IMR-90 (cell line): ENCODE measurements at regions not wholly inside any gene's neighbourhood (a gene's known extent, or its start where the extent isn't known, plus 50 kb on each side); places are given as distances from the start of the nearest gene placed in this dataset.

Experiments used
- ATAC-seq: fragments of 200-7000 bp; cut with Tn5 transposase; 2 replicates; pipeline ENCODE4 v1.9.1; 2020; ENCODE audit warnings: low read depth, mild to moderate bottlenecking, moderate library complexity
- BruUV-seq: library from RNA; stranded (reverse); fragments of 400-500 nt; replicated peaks from 2 replicates; lab custom pipeline; 2021; lab: Mats Ljungman, UMichigan
- CTCF ChIA-PET: fragments of 300-600 bp; formaldehyde crosslinking; extraction: SDS; loops from one replicate; lab custom pipeline; 2021; ENCODE audit warnings: antibody characterized with exemption; lab: Yijun Ruan, JAX
- POLR2A ChIA-PET: fragments of 300-600 bp; sonication (Branson Sonifier 250); formaldehyde crosslinking; loops from one replicate; lab custom pipeline; 2022; ENCODE audit warnings: antibody characterized with exemption; ENCODE audit not compliant: unreplicated experiment; lab: Charles Lee
- DNase-seq: peaks from one replicate; pipeline ENCODE4 v3.0.0; 2013
- H2AFZ ChIP-seq: replicated peaks from 2 replicates; pipeline ENCODE3; 2013; ENCODE audit warnings: low read length, mild to moderate bottlenecking; ENCODE audit not compliant: poor library complexity
- H2AK5ac ChIP-seq: 2 replicates; pipeline ENCODE4 v1.6.1; 2013; ENCODE audit warnings: low read depth, low read length, inconsistent platforms
- H2AK9ac ChIP-seq: replicated peaks from 2 replicates; pipeline ENCODE3; 2013; ENCODE audit warnings: mild to moderate bottlenecking, low read depth, low read length, moderate library complexity; ENCODE audit not compliant: poor library complexity
- H2BK120ac ChIP-seq: 2 replicates; pipeline ENCODE4 v1.6.1; 2013; ENCODE audit warnings: low read depth, low read length, inconsistent platforms
- H2BK15ac ChIP-seq: 3 replicates; pipeline ENCODE4 v1.6.1; 2013; ENCODE audit warnings: low read depth, low read length, inconsistent platforms
- H2BK20ac ChIP-seq: 2 replicates; pipeline ENCODE4 v1.6.1; 2013; ENCODE audit warnings: low read depth, mild to moderate bottlenecking, inconsistent platforms, low read length, moderate library complexity
- H2BK5ac ChIP-seq: 2 replicates; pipeline ENCODE4 v1.6.1; 2013; ENCODE audit warnings: mild to moderate bottlenecking, low read depth, low read length, inconsistent platforms; ENCODE audit not compliant: poor library complexity, severe bottlenecking
- H3K14ac ChIP-seq: replicated peaks from 2 replicates; pipeline ENCODE4 v1.6.1; 2013; ENCODE audit warnings: low read depth, low read length, inconsistent platforms
- H3K18ac ChIP-seq: 2 replicates; pipeline ENCODE4 v1.6.1; 2013; ENCODE audit warnings: low read depth, low read length, control low read depth
- H3K23ac ChIP-seq: 2 replicates; pipeline ENCODE4 v1.6.1; 2013; ENCODE audit warnings: low read depth, low read length, inconsistent platforms
- H3K27ac ChIP-seq: 2 replicates; pipeline ENCODE4 v1.5.1; 2013; ENCODE audit warnings: mild to moderate bottlenecking, control low read depth, low read length; ENCODE audit not compliant: insufficient read depth
- H3K27me3 ChIP-seq: 2 replicates; pipeline ENCODE4 v1.6.1; 2013; ENCODE audit warnings: low read length; ENCODE audit not compliant: control insufficient read depth, insufficient read depth
- H3K36me3 ChIP-seq: 2 replicates; pipeline ENCODE4 v1.6.1; 2013; ENCODE audit warnings: low read length, mixed read lengths; ENCODE audit not compliant: control insufficient read depth, insufficient read depth
- H3K4ac ChIP-seq: 2 replicates; pipeline ENCODE4 v1.6.1; 2013; ENCODE audit warnings: low read depth, low read length, inconsistent platforms
- H3K4me1 ChIP-seq: 2 replicates; pipeline ENCODE4 v1.6.1; 2013; ENCODE audit warnings: low read length, mixed read lengths; ENCODE audit not compliant: control insufficient read depth, insufficient read depth
- H3K4me2 ChIP-seq: 2 replicates; pipeline ENCODE4 v1.6.1; 2013; ENCODE audit warnings: low read depth, mild to moderate bottlenecking, control low read depth, low read length, moderate library complexity
- H3K4me3 ChIP-seq: 2 replicates; pipeline ENCODE4 v1.5.1; 2013; ENCODE audit warnings: low read depth, mild to moderate bottlenecking, control low read depth, low read length, moderate library complexity; ENCODE audit not compliant: insufficient read depth
- H3K56ac ChIP-seq: 2 replicates; pipeline ENCODE4 v1.6.1; 2013; ENCODE audit warnings: low read length, inconsistent platforms; ENCODE audit not compliant: insufficient read depth; ENCODE audit errors: extremely low read depth
- H3K79me1 ChIP-seq, 2 experiments: 2 replicates each; pipeline ENCODE4 v1.6.1; 2013; ENCODE audit warnings: low read length in 2 of 2, inconsistent platforms in 1 of 2, low read depth in 1 of 2
- H3K9ac ChIP-seq: 2 replicates; pipeline ENCODE4 v1.6.1; 2013; ENCODE audit warnings: low read depth, low read length, control low read depth
- H3K9me1 ChIP-seq: 2 replicates; pipeline ENCODE4 v1.6.1; 2013; ENCODE audit warnings: low read length, inconsistent platforms; ENCODE audit not compliant: insufficient read depth
- H3K9me3 ChIP-seq: 2 replicates; pipeline ENCODE4 v1.6.1; 2013; ENCODE audit warnings: low read length; ENCODE audit not compliant: control insufficient read depth, insufficient read depth
- H4K20me1 ChIP-seq: 2 replicates; pipeline ENCODE4 v1.6.1; 2013; ENCODE audit warnings: low read length, inconsistent platforms; ENCODE audit not compliant: insufficient read depth
- H4K5ac ChIP-seq: 2 replicates; pipeline ENCODE4 v1.6.1; 2013; ENCODE audit warnings: mild to moderate bottlenecking, low read depth, low read length, control low read depth
- H4K8ac ChIP-seq, 2 experiments: 2 replicates each; pipeline ENCODE4 v1.6.1; 2013; ENCODE audit warnings: low read depth in 2 of 2, low read length in 2 of 2, control low read depth in 1 of 2, inconsistent platforms in 1 of 2
- H4K91ac ChIP-seq: 2 replicates; pipeline ENCODE4 v1.6.1; 2013; ENCODE audit warnings: low read depth, low read length, inconsistent platforms; ENCODE audit not compliant: insufficient read depth
- CEBPB ChIP-seq: IDR thresholded peaks from 2 replicates; pipeline ENCODE4 v1.6.1; 2012; ENCODE audit warnings: low read depth, low read length, improper control_type of control experiment
- CHD1 ChIP-seq: IDR thresholded peaks from 2 replicates; pipeline ENCODE4 v1.6.1; 2012; ENCODE audit warnings: low read depth, low read length, improper control_type of control experiment
- FOS ChIP-seq: fragments of 150-350 bp; IDR thresholded peaks from 2 replicates; pipeline ENCODE4 v1.6.1; 2016; ENCODE audit warnings: low read depth, low read length
- dilution Hi-C: fragments of 300-500 bp; cut with HindIII; formaldehyde crosslinking; loops from one replicate; pipeline ENCODE4 v1.14.3; 2018; ENCODE audit warnings: low sequenced_read_pairs; ENCODE audit not compliant: unreplicated experiment
- in situ Hi-C: fragments of 300-500 bp; cut with MboI; formaldehyde crosslinking; loops from 3 replicates; pipeline ENCODE4 v1.14.3; 2019; ENCODE audit warnings: low sequenced_read_pairs, inconsistent platforms, mixed read lengths
- intact Hi-C: fragments of 100-400 bp; cut with micrococcal nuclease; formaldehyde crosslinking; loops from 2 replicates; pipeline ENCODE4 v1.10.0; 2022

DNA sequence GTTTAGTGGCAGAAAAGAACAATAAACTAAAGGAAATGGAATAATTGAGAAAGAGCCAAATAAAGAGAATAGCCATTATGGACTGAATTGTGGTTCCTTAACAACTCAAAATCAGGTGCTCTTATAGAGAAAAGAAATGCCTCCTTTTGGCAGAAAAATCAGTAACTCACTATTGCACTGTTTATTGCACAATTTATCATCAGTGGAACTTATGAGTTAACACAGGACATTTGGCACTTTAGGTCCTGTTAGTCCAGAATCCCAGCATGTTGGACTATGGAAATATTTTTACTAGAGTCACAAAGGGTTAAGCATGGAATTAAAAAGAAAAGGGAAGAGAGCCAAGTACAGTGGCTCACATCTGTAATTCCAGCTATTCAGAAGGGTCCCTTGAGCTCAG, 53.8 kb upstream of the JMY start:
- CTCF ChIA-PET, result interaction anchor here (0.7 kb wide), 1 partner anchor 10 kb away, joined by 4 read pairs; no protein-coding TSS in a partner anchor
- no peak overlapping the region for H3K14ac ChIP-seq
- no peak overlapping the region for H4K91ac ChIP-seq
- no peak overlapping the region for H3K27ac ChIP-seq
- no peak overlapping the region for H3K4ac ChIP-seq
- no peak overlapping the region for H4K5ac ChIP-seq
- ATAC-seq (no peak), DNase-seq (no peak)
- no peak overlapping the region for H3K18ac ChIP-seq
- BruUV-seq, result no TSS peak
- H3K27me3 ChIP-seq, result peaks cover 2% of the 10 kb centered on the region; the same call in 1 of the 2 replicates
- in situ Hi-C loops (no loop called here), intact Hi-C loops (no loop called here), dilution Hi-C loops (no loop called here)
- POLR2A ChIA-PET, result no interaction called here
- H4K20me1 ChIP-seq, result no peaks in the 10 kb centered on the region
- H2BK15ac ChIP-seq, result no peak overlapping the region
- TF ChIP-seq CEBPB (peak; percentile 55), CHD1 (no peak), FOS (no peak)
- H2BK20ac ChIP-seq, result no peak overlapping the region
- H3K4me3 ChIP-seq, result no peak overlapping the region
- no peak overlapping the region for H3K9ac ChIP-seq
- no peak overlapping the region for H2AFZ ChIP-seq
- no peaks in the 10 kb centered on the region for H3K9me1 ChIP-seq
- no peaks in the 10 kb centered on the region for H3K36me3 ChIP-seq
- no peak overlapping the region for H3K23ac ChIP-seq
- no peak overlapping the region for H2BK5ac ChIP-seq
- H3K79me1 ChIP-seq, result no peaks in the 10 kb centered on the region
- H3K4me2 ChIP-seq, result no peak overlapping the region
- H2AK9ac ChIP-seq, result no peak overlapping the region
- no peak overlapping the region for H2BK120ac ChIP-seq
- H4K8ac ChIP-seq, result no peak overlapping the region
- H3K4me1 ChIP-seq, result peaks cover 4% of the 10 kb centered on the region; the same call in 1 of the 2 replicates
- H2AK5ac ChIP-seq, result no peak overlapping the region
- H3K56ac ChIP-seq, result no peak overlapping the region
- no peaks in the 10 kb centered on the region for H3K9me3 ChIP-seq
